ENCODE measurements at regions not wholly inside any gene's neighbourhood (a gene's known extent, or its start where the extent isn't known, plus 50 kb on each side); places are given as distances from the start of the nearest gene placed in this dataset.

- no peak for DNase-seq
Observed at GRCh38 chr5:105745111-105745510, 1925.6 kb downstream of the EFNA5 start.

GRCh38 chr5:105740242-105740641 is 1930.5 kb downstream of the EFNA5 start:
- DNase-seq, result no peak

- DNase-seq, result no peak
Observed at GRCh38 chr5:105739732-105740131, 1931.0 kb downstream of the EFNA5 start.

- DNase-seq, result no peak
Observed at GRCh38 chr5:105735704-105736103, 1935.0 kb downstream of the EFNA5 start.

GRCh38 chr5:105730982-105731381 is 1939.8 kb downstream of the EFNA5 start:
- no peak for DNase-seq

DNA sequence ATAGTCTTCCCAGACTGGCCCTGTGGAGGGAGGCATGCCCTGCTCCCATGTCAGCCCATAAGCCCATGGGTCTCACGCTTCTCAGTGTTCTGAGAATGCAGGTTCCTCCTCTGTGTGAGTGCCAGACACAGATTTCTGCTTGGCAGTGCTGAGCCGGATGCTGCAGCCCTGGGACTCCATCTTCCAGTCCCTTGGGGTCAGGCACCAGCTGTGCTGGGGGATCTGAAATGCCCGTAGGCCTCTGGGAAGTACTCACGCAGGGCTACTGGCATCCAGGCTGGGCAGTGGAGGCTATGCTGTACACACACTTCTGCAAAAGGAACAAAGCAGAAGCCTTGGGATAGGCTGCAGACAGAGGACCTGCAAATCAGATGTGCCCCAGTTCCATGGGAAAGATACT is 1944.6 kb downstream of the EFNA5 start:
- no peak for DNase-seq

GRCh38 chr5:105708442-105708841 is 1962.3 kb downstream of the EFNA5 start:
- no peak for DNase-seq

GRCh38 chr5:105702323-105702722 is 1968.4 kb downstream of the EFNA5 start:
- no peak for DNase-seq

- no peak for DNase-seq
Observed at GRCh38 chr5:105696440-105696839, 1974.3 kb downstream of the EFNA5 start.

- DNase-seq, result no peak
Observed at GRCh38 chr5:105695941-105696340, 1974.8 kb downstream of the EFNA5 start.

GRCh38 chr5:105689596-105689995 is 1981.1 kb downstream of the EFNA5 start:
- DNase-seq, result no peak

GRCh38 chr5:105688227-105688792 is 1982.4 kb downstream of the EFNA5 start:
- DNase-seq, result no peak

DNA sequence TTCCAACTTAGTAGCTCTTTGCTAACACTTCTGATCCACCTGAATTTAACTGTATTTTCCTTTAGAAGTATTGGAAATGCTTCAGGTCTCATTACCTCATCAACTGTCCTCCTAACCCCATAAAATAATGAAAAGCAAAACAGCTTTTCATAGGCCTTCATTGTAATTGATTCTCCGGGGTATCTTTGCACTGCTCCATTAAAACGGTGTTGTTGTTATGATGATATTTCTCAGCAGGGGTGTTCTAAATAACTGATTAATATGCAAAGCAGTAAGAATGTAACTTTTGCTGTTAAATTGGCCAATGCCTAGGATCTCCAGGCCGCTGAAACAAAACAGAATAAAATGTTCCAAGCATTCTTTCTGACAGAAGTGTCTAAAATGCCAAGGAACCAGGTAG is 1983.2 kb downstream of the EFNA5 start:
- DNase-seq, result no peak

DNA sequence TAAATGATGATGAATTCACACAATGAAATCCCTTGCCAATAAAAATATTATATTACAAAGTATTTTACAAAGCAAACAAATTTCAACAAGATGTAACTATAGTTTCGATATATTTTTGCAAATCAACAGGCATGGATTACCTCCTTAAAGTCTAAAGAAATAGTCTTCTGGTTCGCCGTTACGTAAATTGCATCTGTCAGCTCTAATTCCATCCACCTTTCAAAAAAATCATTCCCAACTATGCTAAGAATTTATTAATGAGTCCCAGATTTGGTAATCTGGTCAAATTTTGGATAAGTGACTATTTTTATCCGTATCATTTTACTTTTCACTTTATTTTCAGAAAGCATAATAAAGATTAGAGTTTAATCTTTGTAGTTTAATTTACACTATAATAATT is 1984.9 kb downstream of the EFNA5 start:
- no peak for DNase-seq

DNA sequence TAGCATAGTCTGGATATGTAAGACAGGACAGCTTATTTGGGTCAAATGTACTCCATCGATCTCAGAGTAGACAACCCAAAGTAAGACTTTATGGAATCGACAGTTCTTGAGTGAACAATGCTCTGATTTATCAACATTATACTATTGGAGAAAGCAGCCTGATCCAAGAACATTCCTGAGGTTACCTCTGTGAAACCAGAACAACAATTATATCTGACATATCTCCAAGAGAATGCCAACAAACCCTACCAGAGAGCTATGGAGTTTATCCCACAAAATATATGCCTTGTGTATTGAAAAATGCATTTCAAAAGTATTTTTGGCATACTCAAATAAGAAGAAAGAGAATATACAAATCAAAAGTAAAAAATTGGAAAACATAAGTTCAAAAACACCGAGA is 1985.9 kb downstream of the EFNA5 start:
- no peak for DNase-seq

- no peak for DNase-seq
Observed at GRCh38 chr5:105680858-105681475, 1989.8 kb downstream of the EFNA5 start.

GRCh38 chr5:105677291-105677690 is 1993.4 kb downstream of the EFNA5 start:
- no peak for DNase-seq

DNA sequence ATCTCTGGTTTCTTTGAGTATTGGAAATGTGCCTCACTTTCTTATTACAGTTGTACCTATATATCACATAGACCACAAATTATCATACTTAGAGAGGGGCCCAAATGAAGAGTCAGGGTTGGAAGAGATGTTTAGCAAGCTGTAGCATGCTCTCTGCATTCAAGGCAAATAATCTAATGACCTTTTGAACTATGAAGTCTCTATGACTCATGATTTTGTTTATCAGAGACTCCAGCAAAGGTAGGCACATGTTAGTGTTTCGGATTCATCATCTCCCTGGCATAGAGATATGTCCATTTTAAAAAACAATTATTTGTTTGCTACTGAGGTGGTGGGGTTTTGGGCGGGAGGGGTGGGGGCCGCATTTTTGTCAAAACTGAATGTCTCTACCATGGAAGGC is 2000.1 kb downstream of the EFNA5 start:
- no peak for DNase-seq

DNA sequence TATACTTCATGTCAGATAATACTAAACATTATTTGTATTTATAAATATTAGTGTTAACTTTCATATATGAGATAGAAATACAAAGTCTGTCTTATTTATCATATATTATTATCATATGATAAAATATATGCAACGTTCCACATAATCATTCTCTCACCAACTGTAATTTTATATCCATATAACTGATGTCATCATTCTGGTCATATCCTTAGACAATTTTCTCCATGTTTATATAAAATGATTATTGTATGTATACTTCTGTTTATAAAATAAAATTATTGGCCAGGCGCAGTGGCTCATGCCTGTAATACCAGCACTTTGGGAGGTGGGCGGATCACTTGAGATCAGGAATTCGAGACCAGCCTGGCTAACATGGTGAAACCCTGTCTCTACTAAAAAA is 2007.1 kb downstream of the EFNA5 start:
- DNase-seq, result no peak

GRCh38 chr5:105659396-105659795 is 2011.3 kb downstream of the EFNA5 start:
- DNase-seq, result no peak

- DNase-seq, result no peak
Observed at GRCh38 chr5:105640328-105640727, 2030.4 kb downstream of the EFNA5 start.

DNA sequence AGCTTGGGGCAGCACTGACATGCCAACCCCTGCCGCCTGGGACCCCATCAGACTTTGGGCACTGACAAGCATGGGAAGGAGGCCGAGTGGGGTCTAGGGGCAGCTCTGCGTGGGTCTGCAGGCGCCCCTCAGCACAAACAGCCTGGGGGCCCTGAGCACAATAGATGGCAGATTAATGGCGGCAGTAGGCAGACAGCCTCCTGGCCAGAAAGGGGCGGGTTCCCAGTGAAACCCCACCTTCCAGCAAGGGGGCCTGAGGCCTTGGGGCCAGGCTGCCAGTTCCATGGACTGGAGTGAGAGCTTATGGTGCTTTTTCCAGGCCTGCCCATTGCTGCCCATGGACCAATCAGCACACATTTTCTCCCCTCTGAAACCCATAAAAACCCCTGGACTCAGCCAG is 2031.2 kb downstream of the EFNA5 start:
- no peak for DNase-seq

GRCh38 chr5:105639068-105639467 is 2031.7 kb downstream of the EFNA5 start:
- no peak for DNase-seq

- DNase-seq, result no peak
Observed at GRCh38 chr5:105638437-105638836, 2032.3 kb downstream of the EFNA5 start.

- DNase-seq, result no peak
Observed at GRCh38 chr5:105632043-105632442, 2038.7 kb downstream of the EFNA5 start.

Measured in activated gamma-delta T cell (primary cell).